ENCODE measurements at regions not wholly inside any gene's neighbourhood (a gene's known extent, or its start where the extent isn't known, plus 50 kb on each side); places are given as distances from the start of the nearest gene placed in this dataset.

GRCh38 chr15:98103570-98103969, 143.1 kb downstream of the ARRDC4 start:
- TF ChIP-seq EZH2phosphoT487 (conservative IDR thresholded peaks at IDR 0.05; ENCODE audit: low read length): no peak
- TF ChIP-seq CTCF (IDR thresholded peaks at IDR 0.05; ENCODE audit: insufficient read depth, low read length, poor library complexity, severe bottlenecking): no peak
